ENCODE measurements at regions not wholly inside any gene's neighbourhood (a gene's known extent, or its start where the extent isn't known, plus 50 kb on each side); places are given as distances from the start of the nearest gene placed in this dataset.

DNA sequence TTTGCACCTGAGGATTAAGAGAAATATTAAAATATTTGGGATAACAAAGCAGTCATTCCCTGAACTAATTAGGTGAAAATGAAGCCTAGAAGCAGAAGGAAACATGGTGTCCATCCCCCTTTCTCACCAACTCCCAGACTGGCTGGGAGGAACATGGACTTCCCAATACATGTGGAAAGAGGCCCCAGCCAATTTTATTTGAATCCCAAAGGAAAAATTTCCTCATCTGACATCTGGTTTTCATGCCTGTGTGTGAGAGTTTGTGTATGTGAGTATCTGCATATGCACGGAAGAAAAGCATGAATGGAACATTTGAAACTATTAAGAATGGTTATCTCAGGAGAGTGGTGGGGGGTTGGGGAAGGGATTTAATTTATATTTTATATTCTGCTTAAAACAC is 84.3 kb downstream of the COPS8 start:
- DNase-seq (ENCODE audit: low spot score) = no peak

DNA sequence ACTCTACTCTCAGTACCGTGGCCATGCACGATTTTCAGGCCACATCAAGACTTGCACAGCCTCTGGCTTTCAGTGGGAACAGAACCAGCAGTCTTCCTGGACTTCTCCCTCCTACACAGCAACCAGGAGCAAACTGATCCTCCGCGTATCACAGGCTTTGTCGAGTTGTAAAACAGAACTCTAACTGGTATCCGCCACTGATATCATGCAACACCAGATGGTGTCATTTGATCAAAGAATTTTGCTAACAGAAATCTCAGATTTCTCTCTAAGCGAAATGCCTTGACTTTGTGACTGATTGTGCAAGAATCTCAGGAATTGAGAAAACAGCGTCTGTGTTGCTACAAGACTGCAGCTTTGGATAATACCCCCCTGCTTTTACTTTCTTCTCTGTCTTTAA is 85.7 kb downstream of the COPS8 start:
- DNase-seq (ENCODE audit: low spot score) = no peak

DNA sequence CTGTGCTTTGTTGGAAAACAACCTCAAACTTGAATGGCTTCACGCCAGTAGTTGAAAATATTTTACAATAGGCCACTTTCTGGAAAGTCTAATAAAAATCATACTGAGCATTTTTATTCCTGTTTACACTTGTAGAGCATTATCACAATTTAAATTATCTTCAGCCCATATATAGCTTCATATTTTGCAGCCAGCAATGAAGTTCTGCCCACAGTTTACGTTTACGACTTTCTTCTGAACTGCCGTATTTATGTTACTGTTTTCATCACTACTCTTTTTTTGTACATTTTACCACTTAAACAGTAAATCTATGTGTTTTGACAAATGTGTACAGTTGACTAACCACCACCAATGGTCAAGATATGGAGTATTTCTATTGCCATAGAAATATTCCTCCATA is 86.2 kb downstream of the COPS8 start:
- no peak for DNase-seq (ENCODE audit: low spot score)

DNA sequence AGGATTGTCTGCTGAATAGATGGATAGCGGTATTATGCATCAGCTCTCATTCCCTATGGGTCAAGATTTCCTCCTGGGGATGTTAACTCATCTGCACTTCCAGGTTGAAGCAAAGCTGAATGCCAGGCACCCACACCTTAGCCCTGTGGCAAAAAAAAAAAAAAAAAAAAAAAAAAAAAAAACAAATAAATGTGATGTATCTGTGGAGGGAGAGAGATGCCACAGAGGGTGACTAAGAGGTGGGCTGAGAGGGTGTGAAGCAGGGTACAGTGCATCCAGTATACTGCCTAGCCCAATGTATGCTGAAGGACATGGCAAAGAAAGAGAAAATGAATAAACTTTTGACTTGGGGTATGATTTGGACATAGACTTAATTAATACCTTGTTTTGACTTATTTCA is 91.4 kb downstream of the COPS8 start:
- no peak for DNase-seq (ENCODE audit: low spot score)

DNA sequence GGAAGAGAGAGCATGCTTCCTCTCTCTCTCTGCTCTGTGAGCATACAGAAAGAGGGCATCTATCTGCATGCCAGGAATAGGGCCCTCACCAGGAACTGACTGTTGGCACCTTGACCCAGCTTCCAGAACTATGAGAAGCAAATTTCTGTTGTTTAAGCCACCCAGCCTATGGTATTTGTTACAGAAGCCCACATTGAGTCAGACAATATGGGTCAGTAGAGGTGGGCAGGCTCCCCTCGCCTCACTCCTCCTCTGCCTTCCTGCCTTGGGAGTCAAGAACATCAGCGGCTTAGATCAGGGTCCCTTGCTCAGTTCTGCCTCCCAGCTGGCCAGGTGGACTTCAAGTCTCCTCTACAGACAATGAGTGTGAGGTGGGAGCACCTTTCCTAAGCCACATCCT is 92.3 kb downstream of the COPS8 start:
- no peak for DNase-seq (ENCODE audit: low spot score)

DNA sequence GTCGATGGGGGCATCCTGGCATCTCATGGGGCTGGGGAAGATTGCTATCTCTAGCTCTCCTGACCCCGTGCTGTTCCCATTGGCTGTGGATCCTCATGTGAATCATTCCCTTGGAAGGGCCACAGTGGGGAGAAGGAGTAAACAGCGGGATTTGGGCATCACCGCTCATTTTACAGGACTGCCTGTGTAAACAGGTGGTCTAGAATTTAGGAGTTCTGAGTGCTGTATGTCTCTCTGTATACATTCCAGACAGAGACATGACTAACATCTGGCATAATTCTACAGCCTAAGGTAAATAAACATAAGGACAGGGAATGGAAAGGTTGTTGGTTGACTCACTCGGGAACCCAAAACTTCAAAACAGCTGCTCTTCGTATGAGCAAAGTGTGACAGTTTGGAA is 92.7 kb downstream of the COPS8 start:
- DNase-seq (ENCODE audit: low spot score) = no peak

DNA sequence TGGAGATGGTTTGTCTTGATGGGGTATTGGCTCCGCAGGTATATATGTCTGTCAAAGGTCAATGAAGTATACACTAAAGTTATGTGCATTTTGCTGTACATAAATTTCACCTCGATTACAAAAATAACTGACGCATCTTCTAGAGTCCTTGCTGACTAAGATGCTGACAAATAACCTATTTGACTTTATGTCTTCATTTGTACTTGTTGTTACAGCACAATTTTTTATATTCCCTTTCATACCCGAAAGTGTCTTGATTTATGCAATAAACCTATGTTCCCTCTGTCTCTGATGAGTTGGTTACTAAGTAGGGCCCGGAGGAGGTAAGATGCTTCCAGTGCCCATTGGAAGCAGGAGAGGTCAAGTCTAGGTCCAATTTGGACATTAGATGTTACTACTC is 93.5 kb downstream of the COPS8 start:
- no peak for DNase-seq (ENCODE audit: low spot score)

DNA sequence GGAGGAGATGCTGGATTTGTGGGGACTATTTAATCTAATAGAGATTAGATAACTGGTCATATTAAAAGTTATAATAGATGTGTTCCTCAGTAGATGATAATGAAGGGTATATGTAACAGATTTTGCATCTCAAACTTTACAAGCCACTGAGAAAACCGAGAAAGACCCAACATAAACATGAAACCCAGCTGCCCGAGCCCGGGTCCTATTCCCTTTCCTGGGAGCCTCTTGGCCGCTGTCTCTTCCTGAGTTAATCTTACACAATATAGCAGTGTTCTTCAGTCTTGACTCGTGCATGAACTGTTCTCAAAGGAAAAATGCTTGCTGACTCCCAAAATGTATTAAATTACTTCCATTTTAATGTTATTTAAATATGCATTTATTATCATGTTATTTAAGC is 94.5 kb downstream of the COPS8 start:
- DNase-seq (ENCODE audit: low spot score) = no peak

DNA sequence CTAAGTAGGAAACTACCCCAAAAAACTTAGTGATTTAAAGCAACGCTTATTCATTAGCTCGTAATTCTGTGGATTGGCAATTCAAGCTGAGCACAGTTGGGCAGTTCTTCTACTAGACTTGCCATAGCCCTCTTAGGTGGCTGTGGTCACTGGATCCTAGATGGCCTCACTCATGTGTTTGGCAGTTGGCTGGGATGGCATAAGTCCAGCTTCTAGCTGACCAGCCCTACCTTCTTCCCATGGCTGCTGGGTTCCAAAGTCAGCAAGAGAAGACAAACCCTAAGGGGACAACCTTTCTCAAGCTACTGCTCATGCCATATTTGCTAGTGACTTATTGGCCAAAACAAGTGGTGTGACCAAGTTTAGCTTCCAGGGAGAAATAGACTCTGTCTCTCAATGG is 95.3 kb downstream of the COPS8 start:
- no peak for DNase-seq (ENCODE audit: low spot score)

DNA sequence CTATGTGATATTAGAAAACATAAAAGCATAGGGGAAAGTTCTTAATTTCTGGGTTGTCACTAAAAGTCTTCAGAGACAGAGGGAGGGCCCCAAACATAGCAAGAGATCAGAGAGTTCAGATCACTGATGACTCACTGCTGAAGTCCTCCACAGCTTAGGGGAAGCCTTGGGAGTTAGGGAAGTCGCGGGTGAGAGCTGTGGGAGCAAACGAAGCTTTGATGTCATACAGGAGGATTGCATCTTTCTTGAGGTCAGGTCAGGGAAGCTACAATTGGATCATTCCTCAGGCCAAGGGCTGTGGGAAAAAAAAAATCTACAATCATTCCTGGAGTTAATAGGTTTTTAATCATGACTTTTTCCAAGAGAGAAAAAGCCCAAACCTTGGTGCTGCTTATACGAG is 96.2 kb downstream of the COPS8 start:
- DNase-seq (ENCODE audit: low spot score) = no peak

DNA sequence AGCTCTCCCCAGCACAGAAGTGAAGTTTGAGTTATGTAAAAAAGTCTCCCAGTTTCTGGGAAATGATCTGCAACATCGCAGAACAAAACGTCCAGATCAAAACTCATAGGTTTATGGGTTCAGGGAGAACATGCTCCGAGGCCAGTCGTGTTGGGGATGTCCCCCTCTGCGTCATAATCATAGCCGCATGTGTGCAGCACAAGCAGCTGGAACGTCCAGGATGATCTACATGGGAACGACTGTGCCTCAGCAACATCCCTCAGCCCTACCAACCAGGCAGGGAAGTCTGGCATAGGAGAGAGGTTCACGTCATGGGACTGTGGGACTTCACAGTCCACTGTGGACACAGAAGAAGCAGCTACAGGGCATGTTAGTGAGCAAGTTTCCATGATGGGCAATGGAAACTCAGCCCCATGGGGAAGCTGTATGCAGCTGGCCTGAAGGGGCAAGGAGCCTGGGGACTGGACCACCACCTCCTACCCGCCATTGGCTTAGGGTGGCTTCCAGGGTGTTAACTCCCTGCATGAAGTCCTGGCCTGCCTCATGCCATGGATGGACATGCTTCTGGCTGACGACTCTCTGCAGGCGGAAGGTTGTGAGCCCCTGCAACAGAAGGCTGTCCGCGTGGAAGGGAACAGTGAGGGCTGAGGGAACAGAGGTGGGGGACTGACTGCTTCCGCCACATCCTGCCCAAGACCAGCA is 96.9 kb downstream of the COPS8 start:
- DNase-seq (ENCODE audit: low spot score) = no peak

DNA sequence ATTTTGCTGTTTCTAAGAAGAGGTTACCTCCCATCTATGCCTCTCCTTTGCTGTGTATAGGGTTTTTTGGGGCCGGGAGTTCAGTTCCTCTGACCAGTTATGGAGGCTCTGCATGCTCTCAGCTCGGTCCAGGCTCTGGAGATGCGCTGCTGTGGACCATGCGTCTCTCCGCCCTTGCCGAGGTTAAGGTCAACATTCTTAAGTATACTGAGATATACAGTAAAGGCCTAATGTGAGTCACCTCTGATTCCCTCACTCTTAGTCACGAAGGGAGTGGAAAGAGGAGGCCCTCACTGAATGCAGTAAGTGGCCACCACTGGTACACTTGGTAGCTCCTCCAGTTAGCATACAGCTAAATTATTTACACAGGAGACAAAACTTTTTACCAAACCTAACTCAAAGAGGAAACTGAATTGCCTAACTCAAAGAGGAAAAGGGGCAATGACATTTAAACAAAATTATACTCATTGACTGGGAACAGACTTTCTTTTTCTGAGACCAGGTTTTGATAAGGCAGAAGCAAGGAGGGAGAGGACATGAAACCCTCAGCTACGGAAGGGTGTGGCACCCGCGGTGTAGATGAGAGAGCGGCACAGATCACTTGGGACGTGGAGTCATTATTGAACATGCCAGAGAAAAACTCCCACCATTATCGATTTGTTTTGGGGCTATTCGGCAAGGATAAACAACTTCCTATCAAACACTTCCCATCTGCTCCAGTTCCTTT is 98.7 kb downstream of the COPS8 start:
- DNase-seq (ENCODE audit: low spot score) = no peak

DNA sequence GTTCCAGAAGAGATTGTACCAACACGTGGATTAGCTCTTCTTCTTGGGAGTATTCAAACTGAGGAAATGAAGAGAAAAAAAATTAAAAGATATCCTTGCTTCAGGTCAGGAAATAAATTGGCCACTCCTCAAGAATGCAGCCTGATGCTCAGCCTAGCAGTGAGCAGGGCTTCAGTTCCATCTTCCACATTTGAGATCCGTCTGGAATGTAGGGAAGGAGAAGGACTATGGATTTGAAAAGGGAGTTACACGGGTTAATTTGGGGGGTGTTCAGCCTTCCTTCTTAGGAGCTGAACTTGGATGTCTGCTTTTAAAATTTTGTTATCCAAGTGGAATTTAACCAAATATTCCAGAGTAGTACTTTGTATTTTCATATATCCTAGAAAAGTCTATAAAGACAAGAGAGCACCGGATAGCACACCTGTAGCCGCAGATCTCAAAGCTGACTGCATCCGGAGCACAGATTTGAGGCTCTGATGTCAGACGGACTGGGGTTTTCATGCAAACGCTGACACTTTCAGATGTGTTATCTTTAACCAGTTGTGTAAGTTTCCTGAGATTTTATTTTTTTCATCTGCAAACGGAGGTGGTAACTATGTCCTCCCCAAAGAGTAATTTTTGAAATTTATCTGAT is 99.3 kb downstream of the COPS8 start:
- no peak for DNase-seq (ENCODE audit: low spot score)

DNA sequence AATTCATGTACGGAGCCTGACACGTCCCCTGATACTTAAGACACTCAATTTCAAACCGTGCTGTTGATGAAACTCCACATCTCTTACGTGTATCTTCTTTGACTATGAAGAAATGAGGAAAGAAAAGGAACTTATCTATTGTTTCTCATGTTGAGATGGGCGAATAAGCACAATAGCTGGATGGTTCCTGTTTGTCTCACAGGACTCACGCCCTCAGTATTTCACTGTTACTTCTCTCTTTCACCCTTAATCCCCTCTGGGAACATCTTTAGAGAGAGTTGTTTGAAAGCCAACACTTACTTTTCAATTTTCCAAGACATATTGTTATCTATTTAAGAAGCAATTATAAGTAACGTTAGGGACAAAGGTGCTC is 99.8 kb downstream of the COPS8 start:
- no peak for DNase-seq (ENCODE audit: low spot score)

DNA sequence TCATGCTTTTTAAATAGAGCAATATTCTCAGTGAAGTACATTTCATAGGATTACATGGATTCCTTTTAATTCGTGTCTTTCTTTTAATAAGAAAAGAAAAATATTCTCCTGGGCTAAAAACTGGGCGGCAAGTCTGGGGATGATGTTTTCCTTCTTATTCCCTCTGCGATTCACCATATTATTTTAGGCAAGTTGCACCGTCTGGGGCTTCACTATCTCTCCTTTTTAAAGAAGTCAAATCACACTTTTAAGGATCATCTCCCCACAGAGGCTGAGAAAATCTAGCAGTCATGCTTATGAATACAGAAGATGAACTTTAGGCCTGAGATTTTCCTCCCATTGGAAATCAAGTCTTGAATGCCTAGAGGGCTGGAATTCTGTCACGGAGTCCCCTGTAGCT is 104.1 kb downstream of the COPS8 start:
- no peak for DNase-seq (ENCODE audit: low spot score)

DNA sequence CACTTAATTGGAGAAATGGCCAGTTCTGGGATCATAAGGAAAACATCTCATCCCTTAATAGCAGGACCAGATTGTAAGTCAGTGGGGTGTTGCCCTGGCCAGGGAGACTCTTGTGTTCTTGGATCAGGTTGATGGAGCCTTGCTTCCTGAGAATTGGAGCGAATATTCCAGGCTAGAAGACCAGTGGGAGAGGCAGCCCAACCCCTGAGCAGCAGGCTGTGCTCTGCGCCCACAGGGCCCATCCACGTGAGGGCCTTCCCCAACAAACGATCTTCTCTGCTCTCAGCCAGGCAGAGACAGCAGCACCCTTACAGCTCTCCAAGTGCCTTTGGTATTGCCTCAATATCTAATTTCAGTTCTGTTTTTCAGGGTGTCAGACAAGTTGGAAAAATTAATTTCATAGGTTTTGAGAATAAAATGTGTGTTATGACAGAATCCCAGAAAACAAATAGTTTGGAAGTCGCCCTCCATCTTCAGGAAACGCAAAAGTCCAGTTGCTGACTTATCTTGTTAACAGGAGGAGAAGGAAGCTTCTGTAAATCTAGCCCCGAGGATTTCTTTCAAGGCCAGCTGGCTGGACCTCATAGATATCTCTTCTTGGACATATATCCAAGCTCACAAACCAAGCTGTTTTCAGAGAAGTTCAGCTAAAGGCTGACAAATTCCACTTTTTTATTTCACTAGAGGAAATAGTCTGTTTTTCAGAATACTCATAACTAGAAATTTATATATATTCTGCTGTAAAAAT is 105.5 kb downstream of the COPS8 start:
- DNase-seq (ENCODE audit: low spot score) = no peak

DNA sequence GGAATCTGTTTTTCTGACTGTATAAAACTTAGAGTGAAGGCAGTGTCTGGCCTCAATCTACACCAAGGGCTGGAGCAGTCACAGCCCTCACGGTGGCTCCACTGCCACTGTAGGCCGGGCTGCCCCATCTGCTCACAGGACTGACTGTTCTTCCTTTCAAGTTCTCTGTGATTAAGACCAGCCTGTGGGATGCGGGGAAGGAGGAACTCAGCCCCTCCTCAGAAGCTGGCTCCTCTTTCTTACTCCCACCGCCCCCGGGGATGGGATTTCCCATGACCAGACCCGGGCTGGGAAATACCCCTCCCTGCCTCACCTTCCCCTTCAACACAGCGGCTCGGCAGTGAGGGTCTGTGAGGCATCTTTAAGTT is 106.0 kb downstream of the COPS8 start:
- no peak for DNase-seq (ENCODE audit: low spot score)

DNA sequence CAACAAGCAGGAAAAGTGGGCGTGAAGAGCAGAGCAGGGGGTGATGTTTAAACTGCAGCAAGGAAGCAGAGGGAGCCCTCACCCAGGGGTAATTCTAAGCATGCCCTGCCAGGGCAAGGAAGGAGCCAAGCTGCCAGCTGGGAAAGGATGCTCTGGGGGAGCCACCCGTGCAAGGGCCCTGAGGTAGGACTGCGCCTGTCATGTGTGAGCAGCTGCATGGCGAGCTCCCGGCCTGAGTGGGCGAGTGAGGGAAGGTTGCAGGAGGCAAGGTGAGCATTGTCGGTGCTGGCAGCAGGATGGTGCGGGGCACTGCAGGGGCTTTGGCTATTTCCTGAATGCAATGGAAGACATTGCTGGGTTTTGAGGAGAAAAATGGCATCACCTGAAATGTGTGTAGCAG is 107.2 kb downstream of the COPS8 start:
- DNase-seq (ENCODE audit: low spot score) = no peak

DNA sequence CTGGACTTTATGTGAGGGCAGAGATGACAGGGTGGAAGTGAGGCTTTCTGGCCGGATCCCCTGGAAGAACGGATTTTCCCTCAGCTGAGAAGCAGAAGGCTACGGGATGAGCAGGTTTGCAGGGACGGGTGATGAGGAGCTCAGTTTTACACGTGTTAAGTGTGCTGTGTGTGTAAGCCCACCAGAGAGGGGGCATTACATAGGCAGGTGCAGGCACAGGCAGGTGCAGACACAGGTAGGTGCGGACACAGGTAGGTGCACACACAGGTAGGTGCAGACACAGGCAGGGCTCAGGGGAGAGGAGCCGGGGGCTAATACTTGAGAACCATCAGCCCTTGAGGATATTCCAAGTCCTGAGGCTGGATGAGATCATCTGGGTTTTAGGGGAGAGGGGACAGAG is 107.7 kb downstream of the COPS8 start:
- no peak for DNase-seq (ENCODE audit: low spot score)

DNA sequence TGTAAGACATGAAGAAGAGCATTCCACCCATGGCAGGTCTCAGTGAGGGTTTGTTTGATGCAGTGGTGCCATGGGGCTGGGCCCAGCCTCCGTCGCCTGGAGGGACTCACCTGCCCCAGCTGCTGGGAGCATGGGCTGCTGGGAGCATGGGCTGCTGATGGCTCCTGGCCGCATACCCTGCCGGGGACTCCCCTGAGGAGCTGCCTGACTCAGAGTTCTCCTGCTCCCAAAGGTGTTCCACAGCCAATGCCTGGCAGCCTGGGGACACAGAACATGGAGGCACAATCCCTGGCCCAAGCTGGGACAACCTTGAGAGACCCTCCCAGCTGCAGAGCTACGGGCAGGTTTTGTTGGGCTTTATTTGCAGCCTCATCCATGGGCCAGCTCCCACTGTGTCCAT is 108.4 kb downstream of the COPS8 start:
- DNase-seq (ENCODE audit: low spot score) = no peak

DNA sequence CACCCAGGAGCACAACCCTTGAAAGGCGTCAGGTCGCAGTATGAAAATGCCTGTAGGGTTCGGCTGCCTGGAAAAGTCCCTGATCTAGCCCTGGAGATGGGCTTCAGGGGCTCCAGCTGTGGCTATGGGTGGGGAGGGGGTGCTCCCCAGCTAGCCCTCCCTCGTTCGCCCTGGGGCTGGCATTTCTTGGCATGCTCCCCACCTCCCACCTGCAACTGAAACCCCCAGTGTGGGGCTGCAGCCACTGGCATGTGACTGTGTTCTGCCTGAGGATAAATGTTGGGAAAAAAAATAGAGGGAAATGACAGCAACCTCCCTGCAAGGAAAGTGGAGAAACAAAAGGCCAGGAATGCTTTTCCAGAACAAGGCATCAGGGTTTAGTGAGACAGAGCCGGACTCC is 109.2 kb downstream of the COPS8 start:
- DNase-seq (ENCODE audit: low spot score) = no peak

DNA sequence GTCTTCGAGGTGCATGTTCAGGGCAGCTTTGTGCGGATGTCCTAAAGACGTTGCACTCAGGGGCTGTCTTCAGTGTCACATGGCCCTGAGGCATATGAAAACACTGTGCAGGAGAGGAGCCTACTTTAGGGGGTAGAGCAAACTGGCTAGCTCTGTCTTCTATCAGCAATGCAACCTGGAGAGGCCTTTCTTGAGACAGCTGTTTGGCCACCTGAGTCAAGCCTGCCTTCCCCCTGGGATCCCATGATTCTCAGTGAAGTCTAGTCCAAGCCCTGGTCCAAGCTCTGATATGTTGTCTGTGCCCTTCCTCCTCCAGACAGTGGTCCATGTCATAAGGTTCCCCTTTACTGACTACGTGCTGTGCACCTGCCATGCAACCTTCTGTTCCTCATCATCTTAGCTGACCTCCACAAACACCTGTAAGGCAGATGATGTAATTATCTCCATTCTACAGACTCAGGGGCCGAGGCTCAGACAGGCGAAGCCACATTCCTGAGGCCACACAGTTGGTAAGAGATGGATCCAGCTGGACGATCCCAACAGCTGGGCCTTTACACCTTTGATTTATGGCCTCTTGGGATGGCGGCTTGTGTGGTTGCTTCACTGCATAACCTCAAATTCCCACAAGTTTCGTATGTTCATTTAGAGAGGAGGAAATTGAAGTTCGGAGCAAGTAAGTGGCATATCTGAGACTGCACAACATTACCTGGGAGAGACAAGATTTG is 109.9 kb downstream of the COPS8 start:
- DNase-seq (ENCODE audit: low spot score) = no peak
